ENCODE measurements at regions not wholly inside any gene's neighbourhood (a gene's known extent, or its start where the extent isn't known, plus 50 kb on each side); places are given as distances from the start of the nearest gene placed in this dataset.

DNA sequence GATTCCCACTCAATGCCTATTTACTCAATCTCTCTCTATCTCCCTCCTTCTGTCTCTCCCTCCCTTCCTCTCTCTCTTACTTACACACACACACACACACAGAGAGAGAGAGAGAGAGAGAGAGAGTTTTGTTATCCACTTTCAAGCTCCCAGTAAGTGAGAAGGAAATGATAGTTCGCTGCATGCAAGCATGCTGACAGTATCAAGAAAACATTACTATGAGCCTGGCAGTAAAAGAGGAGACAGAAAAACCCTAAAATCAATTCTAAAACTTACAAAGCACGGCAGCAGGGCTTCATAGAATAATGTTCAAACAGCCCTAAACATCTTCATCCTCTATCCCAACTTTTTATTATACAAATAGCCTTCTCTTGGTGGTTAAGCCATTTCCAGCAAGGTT is 171.9 kb downstream of the FOXO1 start:
- Mint-ChIP-seq H3K27ac (peak overlapping the region; percentile 85), H3K4me1 (ENCODE audit: low read depth) (peaks cover 64% of the 10 kb centered on the region), H3K36me3 (ENCODE audit: low read depth) (no peaks in the 10 kb centered on the region), H3K9me3 (no peaks in the 10 kb centered on the region), H3K4me3 (peak overlapping the region; percentile 34), H3K27me3 (ENCODE audit: insufficient read depth) (peaks cover 1% of the 10 kb centered on the region)
- DNase-seq (ENCODE audit: low spot score) = no peak
- intact Hi-C loops (cut with micrococcal nuclease) = no loop called here

DNA sequence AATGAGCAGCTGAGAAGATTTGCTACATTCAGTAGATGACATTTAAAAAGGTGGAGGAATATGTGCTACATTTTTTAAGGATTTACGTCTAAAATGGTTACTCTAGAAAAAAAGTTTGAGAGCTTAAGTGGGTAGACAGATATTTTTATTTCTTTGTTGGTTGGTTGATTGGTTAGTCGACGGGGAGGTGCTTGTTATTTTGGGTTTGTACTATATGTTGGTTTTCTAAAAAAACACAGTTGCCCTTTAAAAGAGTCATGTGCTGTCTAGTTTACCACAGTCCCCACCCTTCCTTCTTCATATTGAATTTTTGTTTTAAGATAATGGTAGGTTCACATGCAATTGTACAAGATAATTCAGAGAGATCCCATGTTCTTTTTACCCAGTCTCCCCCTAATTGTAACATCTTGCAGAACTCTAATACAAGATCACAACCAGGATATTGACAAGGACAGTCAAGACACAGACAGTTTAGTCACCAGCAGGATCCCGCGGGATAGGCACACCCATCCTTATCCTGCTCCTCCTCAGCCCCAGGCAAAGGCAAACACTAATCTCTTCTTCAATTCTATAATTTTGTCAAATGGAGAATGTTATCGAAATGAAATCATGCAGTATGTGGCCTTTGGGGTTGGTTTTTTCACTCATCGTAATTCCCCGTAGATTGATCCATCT is 171.4 kb downstream of the FOXO1 start:
- Mint-ChIP-seq H3K27ac (peak overlapping the region; percentile 9), H3K36me3 (ENCODE audit: low read depth) (no peaks in the 10 kb centered on the region), H3K9me3 (no peaks in the 10 kb centered on the region), H3K4me1 (ENCODE audit: low read depth) (peaks cover 58% of the 10 kb centered on the region), H3K27me3 (ENCODE audit: insufficient read depth) (peaks cover 1% of the 10 kb centered on the region), H3K4me3 (peak overlapping the region; percentile 34)
- no peak for DNase-seq (ENCODE audit: low spot score)
- intact Hi-C loops (cut with micrococcal nuclease) = no loop called here

DNA sequence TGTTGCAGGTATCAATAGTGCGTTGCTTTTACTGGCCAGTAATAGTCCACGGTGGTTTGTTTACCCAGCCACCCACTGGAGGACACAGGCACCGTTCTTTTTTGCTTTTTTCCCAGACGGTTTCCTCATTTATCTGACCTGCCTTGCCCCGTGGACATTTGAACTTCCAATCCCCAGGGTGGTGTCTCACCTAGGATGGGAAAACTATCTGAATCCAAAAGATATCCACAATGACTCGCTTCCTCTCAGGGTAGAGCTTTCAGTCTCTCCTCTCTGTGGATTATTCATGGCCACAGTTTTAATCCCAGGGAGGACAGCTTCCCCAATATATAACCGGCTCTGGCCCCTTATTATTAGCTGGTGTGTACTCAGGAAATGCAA is 170.8 kb downstream of the FOXO1 start:
- no peaks in the 10 kb centered on the region for H3K36me3 Mint-ChIP-seq (ENCODE audit: low read depth)
- no peak for DNase-seq (ENCODE audit: low spot score)
- intact Hi-C loops (cut with micrococcal nuclease) = no loop called here
- H3K27me3 Mint-ChIP-seq (ENCODE audit: insufficient read depth) = peaks cover 1% of the 10 kb centered on the region
- H3K4me3 Mint-ChIP-seq = no peak overlapping the region
- H3K4me1 Mint-ChIP-seq (ENCODE audit: low read depth) = peaks cover 55% of the 10 kb centered on the region
- H3K27ac Mint-ChIP-seq = peak overlapping the region; percentile 8
- H3K9me3 Mint-ChIP-seq = no peaks in the 10 kb centered on the region

DNA sequence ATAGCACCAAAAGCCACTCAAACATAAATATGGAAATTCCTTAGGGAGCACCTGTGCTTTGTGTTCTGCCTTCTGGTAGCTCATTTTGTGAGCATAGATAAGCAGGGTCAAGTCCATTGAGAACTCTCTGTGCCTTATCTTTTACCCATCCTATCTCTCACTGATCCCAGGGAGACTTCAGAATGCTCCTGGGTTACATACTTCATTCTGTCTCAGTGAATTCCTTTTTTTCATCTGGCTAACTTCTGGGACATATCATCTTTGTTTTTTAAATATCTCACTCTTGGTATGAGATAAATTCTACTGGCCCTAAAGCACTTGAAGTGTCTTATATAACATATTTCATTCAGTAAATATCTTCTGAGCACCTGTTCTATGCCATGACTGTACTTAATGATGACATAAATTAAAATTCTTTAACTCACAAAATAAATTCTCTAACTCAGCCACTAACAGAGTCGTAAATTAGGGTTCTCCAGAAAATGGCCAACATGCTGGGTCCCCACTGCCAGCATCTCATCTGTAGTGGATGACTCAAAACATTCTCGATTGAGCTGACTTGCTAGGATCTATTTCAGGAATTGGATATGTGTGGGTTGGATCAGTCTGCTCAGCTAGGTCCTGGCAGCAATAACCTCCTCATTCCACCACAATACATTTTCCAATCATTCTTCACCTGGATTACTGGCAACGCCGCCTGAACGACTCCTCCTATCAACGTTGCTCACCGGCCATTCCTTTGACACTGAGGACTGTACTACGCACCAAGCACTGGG is 170.2 kb downstream of the FOXO1 start:
- Mint-ChIP-seq H3K4me3 (no peak overlapping the region), H3K27ac (no peak overlapping the region), H3K9me3 (no peaks in the 10 kb centered on the region), H3K36me3 (ENCODE audit: low read depth) (no peaks in the 10 kb centered on the region), H3K27me3 (ENCODE audit: insufficient read depth) (peaks cover 1% of the 10 kb centered on the region), H3K4me1 (ENCODE audit: low read depth) (peaks cover 54% of the 10 kb centered on the region)
- no peak for DNase-seq (ENCODE audit: low spot score)
- intact Hi-C loops (cut with micrococcal nuclease) = no loop called here

DNA sequence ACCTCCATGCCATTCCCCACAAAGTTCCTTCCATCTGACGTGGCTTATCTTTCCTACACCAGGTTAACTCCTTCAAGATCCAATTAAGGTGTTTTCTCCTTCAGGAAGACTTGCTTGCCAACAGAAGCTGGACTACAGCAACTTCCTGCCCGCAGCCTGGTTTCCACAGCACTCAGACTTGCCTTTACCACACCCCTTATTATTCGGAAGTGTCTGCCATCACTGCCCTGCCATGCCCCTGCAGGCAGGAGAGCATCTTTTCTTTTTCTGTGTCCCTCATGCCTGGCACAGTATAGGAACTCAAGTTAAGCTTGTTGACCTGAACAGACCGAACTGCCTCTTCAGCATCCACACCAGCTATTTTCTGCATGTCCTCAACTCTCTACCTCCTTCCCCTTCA is 168.0 kb downstream of the FOXO1 start:
- intact Hi-C loops (cut with micrococcal nuclease) = no loop called here
- DNase-seq (ENCODE audit: low spot score) = no peak
- Mint-ChIP-seq H3K27ac (no peak overlapping the region), H3K4me1 (ENCODE audit: low read depth) (peaks cover 43% of the 10 kb centered on the region), H3K27me3 (ENCODE audit: insufficient read depth) (peaks cover 1% of the 10 kb centered on the region), H3K36me3 (ENCODE audit: low read depth) (no peaks in the 10 kb centered on the region), H3K9me3 (no peaks in the 10 kb centered on the region), H3K4me3 (no peak overlapping the region)

DNA sequence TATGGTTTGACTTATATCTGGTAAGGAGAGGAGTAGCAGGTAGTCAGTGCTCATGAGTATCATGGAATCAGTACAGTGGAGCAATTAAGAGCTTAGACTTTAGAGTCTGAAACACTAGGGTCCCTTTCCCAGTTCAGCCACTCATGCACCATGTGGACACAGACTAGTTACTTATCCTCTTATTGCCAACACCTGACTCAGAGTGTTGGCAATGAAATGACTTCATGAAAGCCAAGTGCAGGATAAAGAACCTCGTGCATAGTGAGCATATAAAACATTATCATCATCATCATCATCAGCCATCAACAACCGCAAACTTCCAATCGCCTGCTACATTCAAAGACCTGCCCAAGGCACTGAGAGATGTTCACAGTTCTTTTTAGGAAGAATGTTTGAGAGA is 164.2 kb downstream of the FOXO1 start:
- Mint-ChIP-seq H3K27me3 (ENCODE audit: insufficient read depth) (peaks cover 1% of the 10 kb centered on the region), H3K4me3 (no peak overlapping the region), H3K36me3 (ENCODE audit: low read depth) (no peaks in the 10 kb centered on the region), H3K9me3 (no peaks in the 10 kb centered on the region), H3K27ac (no peak overlapping the region), H3K4me1 (ENCODE audit: low read depth) (peaks cover 20% of the 10 kb centered on the region)
- intact Hi-C loops (cut with micrococcal nuclease) = no loop called here
- DNase-seq (ENCODE audit: low spot score) = no peak

- intact Hi-C loops (cut with micrococcal nuclease) = no loop called here
Measured at GRCh38 chr13:40503011-40503410, 163.4 kb downstream of the FOXO1 start.

DNA sequence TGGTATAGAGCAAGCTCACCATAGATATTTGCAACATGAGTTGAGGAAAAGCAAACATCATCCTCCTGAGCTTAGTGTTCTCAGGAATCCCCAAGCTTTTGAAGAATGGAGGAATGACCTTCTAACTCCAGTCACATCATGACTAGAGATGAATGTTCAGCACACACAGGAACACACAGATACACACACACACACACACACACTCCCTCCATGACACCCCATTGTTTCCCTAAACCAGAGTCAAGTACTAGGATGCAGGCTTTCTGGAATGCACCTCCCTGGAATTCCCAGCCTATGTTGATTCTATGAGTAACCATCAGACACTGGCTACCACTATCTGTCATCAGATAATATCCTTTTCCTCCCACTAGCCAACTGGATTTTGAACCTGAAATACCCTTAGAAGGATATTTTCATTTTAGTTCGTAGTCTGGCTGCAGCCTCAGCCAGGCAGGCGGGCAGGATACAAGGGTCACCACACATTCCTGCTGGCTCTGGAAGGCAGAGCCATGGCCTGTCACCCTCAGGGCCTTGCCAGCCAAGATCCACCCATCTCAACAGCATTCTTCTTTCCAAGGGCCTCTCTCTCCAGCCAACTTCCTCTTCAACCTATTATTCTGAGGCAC is 162.4 kb downstream of the FOXO1 start:
- H3K4me3 Mint-ChIP-seq = no peak overlapping the region
- no peaks in the 10 kb centered on the region for H3K9me3 Mint-ChIP-seq
- no peak for DNase-seq (ENCODE audit: low spot score)
- intact Hi-C loops (cut with micrococcal nuclease) = no loop called here
- H3K27ac Mint-ChIP-seq = no peak overlapping the region
- no peaks in the 10 kb centered on the region for H3K27me3 Mint-ChIP-seq (ENCODE audit: insufficient read depth)
- peaks cover 17% of the 10 kb centered on the region for H3K4me1 Mint-ChIP-seq (ENCODE audit: low read depth)
- H3K36me3 Mint-ChIP-seq (ENCODE audit: low read depth) = no peaks in the 10 kb centered on the region

More at GRCh38 chr13:40503011-40503410, 163.4 kb downstream of the FOXO1 start:
- peaks cover 1% of the 10 kb centered on the region for H3K27me3 Mint-ChIP-seq (ENCODE audit: insufficient read depth)
- no peak for DNase-seq (ENCODE audit: low spot score)
- H3K4me1 Mint-ChIP-seq (ENCODE audit: low read depth) = peaks cover 17% of the 10 kb centered on the region
- no peak overlapping the region for H3K27ac Mint-ChIP-seq
- H3K36me3 Mint-ChIP-seq (ENCODE audit: low read depth) = no peaks in the 10 kb centered on the region
- no peaks in the 10 kb centered on the region for H3K9me3 Mint-ChIP-seq
- H3K4me3 Mint-ChIP-seq = no peak overlapping the region

DNA sequence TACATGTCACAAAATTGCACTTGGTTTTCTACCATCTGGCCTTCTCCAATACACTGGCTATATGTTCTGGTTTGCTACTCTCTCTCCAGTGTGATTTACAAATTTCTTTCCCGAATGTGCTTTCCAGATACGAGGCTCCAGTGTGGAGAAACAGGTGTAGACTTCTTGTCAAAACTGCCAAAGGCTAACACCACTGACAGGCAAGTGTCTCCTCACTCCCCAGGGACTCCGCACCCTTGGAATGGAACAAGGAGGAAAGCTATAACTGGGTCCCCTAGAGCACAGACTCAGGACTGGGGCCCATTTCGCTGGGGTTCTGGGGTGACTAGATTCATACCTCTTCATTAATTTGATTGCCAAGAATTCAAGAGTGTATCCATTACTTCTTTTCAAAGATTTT is 161.8 kb downstream of the FOXO1 start:
- no peak overlapping the region for H3K4me3 Mint-ChIP-seq
- H3K27me3 Mint-ChIP-seq (ENCODE audit: insufficient read depth) = no peaks in the 10 kb centered on the region
- peaks cover 17% of the 10 kb centered on the region for H3K4me1 Mint-ChIP-seq (ENCODE audit: low read depth)
- H3K27ac Mint-ChIP-seq = no peak overlapping the region
- no peaks in the 10 kb centered on the region for H3K9me3 Mint-ChIP-seq
- no peaks in the 10 kb centered on the region for H3K36me3 Mint-ChIP-seq (ENCODE audit: low read depth)
- intact Hi-C loops (cut with micrococcal nuclease) = no loop called here
- DNase-seq (ENCODE audit: low spot score) = no peak

DNA sequence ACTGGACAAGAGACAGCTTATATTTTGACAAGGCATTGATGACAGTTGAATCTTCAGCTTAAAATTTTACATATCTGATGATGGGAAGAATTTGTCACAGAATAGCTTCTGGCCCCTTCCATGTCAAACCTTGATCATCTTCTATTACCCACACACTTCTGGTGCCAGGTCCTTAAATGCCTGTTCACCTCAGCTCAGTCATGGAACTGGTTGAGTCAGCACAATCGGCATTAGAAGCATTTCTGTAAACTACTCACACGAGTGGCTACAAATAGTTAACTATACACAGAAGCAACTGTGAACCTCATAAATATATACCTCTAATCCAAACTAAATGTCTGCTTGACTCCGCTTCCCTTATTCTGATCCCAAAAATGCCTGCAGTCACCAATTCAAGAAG is 161.2 kb downstream of the FOXO1 start:
- Mint-ChIP-seq H3K36me3 (ENCODE audit: low read depth) (no peaks in the 10 kb centered on the region), H3K27me3 (ENCODE audit: insufficient read depth) (no peaks in the 10 kb centered on the region), H3K27ac (no peak overlapping the region), H3K4me1 (ENCODE audit: low read depth) (peaks cover 17% of the 10 kb centered on the region), H3K4me3 (no peak overlapping the region), H3K9me3 (no peaks in the 10 kb centered on the region)
- DNase-seq (ENCODE audit: low spot score) = no peak
- intact Hi-C loops (cut with micrococcal nuclease) = no loop called here
